ENCODE measurements at regions not wholly inside any gene's neighbourhood (a gene's known extent, or its start where the extent isn't known, plus 50 kb on each side); places are given as distances from the start of the nearest gene placed in this dataset.

- DNase-seq (ENCODE audit: low read depth): no peak
Observed at GRCh38 chr12:98402091-98402490, 113.3 kb upstream of the TMPO start.

GRCh38 chr12:98402671-98403070 is 112.7 kb upstream of the TMPO start:
- no peak for DNase-seq (ENCODE audit: low read depth)

- no peak for DNase-seq (ENCODE audit: low read depth)
Observed at GRCh38 chr12:98403385-98403784, 112.0 kb upstream of the TMPO start.

GRCh38 chr12:98403936-98404335 is 111.5 kb upstream of the TMPO start:
- no peak for DNase-seq (ENCODE audit: low read depth)

GRCh38 chr12:98405805-98406366 is 109.5 kb upstream of the TMPO start:
- no peak for DNase-seq (ENCODE audit: low read depth)

GRCh38 chr12:98406378-98406777 is 109.0 kb upstream of the TMPO start:
- DNase-seq (ENCODE audit: low read depth): no peak

- DNase-seq (ENCODE audit: low read depth): no peak
Observed at GRCh38 chr12:98408681-98409080, 106.7 kb upstream of the TMPO start.

- DNase-seq (ENCODE audit: low read depth): no peak
Observed at GRCh38 chr12:98409548-98409947, 105.8 kb upstream of the TMPO start.

- no peak for DNase-seq (ENCODE audit: low read depth)
Observed at GRCh38 chr12:98410356-98410755, 105.0 kb upstream of the TMPO start.

- no peak for DNase-seq (ENCODE audit: low read depth)
Observed at GRCh38 chr12:98416845-98417244, 98.5 kb upstream of the TMPO start.

- no peak for DNase-seq (ENCODE audit: low read depth)
Observed at GRCh38 chr12:98417266-98417665, 98.1 kb upstream of the TMPO start.

- no peak for DNase-seq (ENCODE audit: low read depth)
Observed at GRCh38 chr12:98418357-98419075, 96.9 kb upstream of the TMPO start.

GRCh38 chr12:98419081-98419794 is 96.2 kb upstream of the TMPO start:
- no peak for DNase-seq (ENCODE audit: low read depth)

GRCh38 chr12:98419795-98420404 is 95.5 kb upstream of the TMPO start:
- no peak for DNase-seq (ENCODE audit: low read depth)

GRCh38 chr12:98420461-98420860 is 94.9 kb upstream of the TMPO start:
- DNase-seq (ENCODE audit: low read depth): no peak

GRCh38 chr12:98421316-98421715 is 94.1 kb upstream of the TMPO start:
- DNase-seq (ENCODE audit: low read depth): no peak

- DNase-seq (ENCODE audit: low read depth): no peak
Observed at GRCh38 chr12:98422359-98422758, 93.0 kb upstream of the TMPO start.

GRCh38 chr12:98422812-98423211 is 92.6 kb upstream of the TMPO start:
- no peak for DNase-seq (ENCODE audit: low read depth)

GRCh38 chr12:98423963-98424362 is 91.4 kb upstream of the TMPO start:
- no peak for DNase-seq (ENCODE audit: low read depth)

- DNase-seq (ENCODE audit: low read depth): peak; percentile 33
Observed at GRCh38 chr12:98424726-98425401, 90.5 kb upstream of the TMPO start.

- DNase-seq (ENCODE audit: low read depth): no peak
Observed at GRCh38 chr12:98425859-98426258, 89.5 kb upstream of the TMPO start.

GRCh38 chr12:98431089-98431488 is 84.3 kb upstream of the TMPO start:
- DNase-seq (ENCODE audit: low read depth): no peak
